ENCODE measurements at regions not wholly inside any gene's neighbourhood (a gene's known extent, or its start where the extent isn't known, plus 50 kb on each side); places are given as distances from the start of the nearest gene placed in this dataset.

- TF ChIP-seq POLR2A (IDR thresholded peaks at IDR 0.05), result no peak
- no peak for TF ChIP-seq CTCF (IDR thresholded peaks at IDR 0.05)
Measured at GRCh38 chr3:105944721-105945120, 75.9 kb upstream of the CBLB start.

Data from Peyer's patch (tissue), 4 donors.